ENCODE measurements at regions not wholly inside any gene's neighbourhood (a gene's known extent, or its start where the extent isn't known, plus 50 kb on each side); places are given as distances from the start of the nearest gene placed in this dataset.

- H3K4me1 Mint-ChIP-seq: no peaks in the 10 kb centered on the region
- no peak overlapping the region for H3K27ac Mint-ChIP-seq
- H3K4me3 Mint-ChIP-seq: no peak overlapping the region
- DNase-seq (ENCODE audit: low spot score in 2 of 2, unreplicated experiment in 2 of 2): no peak
- H3K9me3 Mint-ChIP-seq: peaks cover 6% of the 10 kb centered on the region
- H3K27me3 Mint-ChIP-seq (ENCODE audit: low read depth): peaks cover 34% of the 10 kb centered on the region
- H3K36me3 Mint-ChIP-seq: no peaks in the 10 kb centered on the region
- TF ChIP-seq CTCF (IDR thresholded peaks at IDR 0.05; ENCODE audit: unreplicated experiment): no peak
Observed at GRCh38 chr1:238153939-238154338, 263.2 kb upstream of the ZP4 start.

GRCh38 chr1:238153253-238153652 lies 262.5 kb upstream of the ZP4 start:
- H3K4me3 Mint-ChIP-seq: no peak overlapping the region
- no peak for TF ChIP-seq CTCF (IDR thresholded peaks at IDR 0.05; ENCODE audit: unreplicated experiment)

GRCh38 chr1:238152119-238152518 lies 261.4 kb upstream of the ZP4 start:
- Mint-ChIP-seq H3K27me3 (ENCODE audit: low read depth) (peaks cover 34% of the 10 kb centered on the region), H3K4me1 (no peaks in the 10 kb centered on the region), H3K9me3 (no peaks in the 10 kb centered on the region), H3K36me3 (no peaks in the 10 kb centered on the region), H3K27ac (no peak overlapping the region), H3K4me3 (no peak overlapping the region)
- TF ChIP-seq CTCF (IDR thresholded peaks at IDR 0.05; ENCODE audit: unreplicated experiment): no peak
- DNase-seq (ENCODE audit: low spot score in 2 of 2, unreplicated experiment in 2 of 2): no peak

More at GRCh38 chr1:238153253-238153652, 262.5 kb upstream of the ZP4 start:
- Mint-ChIP-seq H3K9me3 (no peaks in the 10 kb centered on the region), H3K27ac (no peak overlapping the region), H3K27me3 (ENCODE audit: low read depth) (peaks cover 34% of the 10 kb centered on the region), H3K36me3 (no peaks in the 10 kb centered on the region), H3K4me1 (no peaks in the 10 kb centered on the region)
- no peak for DNase-seq (ENCODE audit: low spot score in 2 of 2, unreplicated experiment in 2 of 2)

GRCh38 chr1:238143038-238143437 lies 252.3 kb upstream of the ZP4 start:
- Mint-ChIP-seq H3K9me3 (no peaks in the 10 kb centered on the region), H3K27me3 (ENCODE audit: low read depth) (peaks cover 1% of the 10 kb centered on the region), H3K36me3 (no peaks in the 10 kb centered on the region), H3K4me1 (no peaks in the 10 kb centered on the region), H3K27ac (no peak overlapping the region), H3K4me3 (no peak overlapping the region)
- no peak for DNase-seq (ENCODE audit: low spot score in 2 of 2, unreplicated experiment in 2 of 2)
- TF ChIP-seq CTCF (IDR thresholded peaks at IDR 0.05; ENCODE audit: unreplicated experiment): no peak

GRCh38 chr1:238141353-238141752 lies 250.6 kb upstream of the ZP4 start:
- H3K27ac Mint-ChIP-seq: no peak overlapping the region
- H3K4me1 Mint-ChIP-seq: no peaks in the 10 kb centered on the region
- no peaks in the 10 kb centered on the region for H3K9me3 Mint-ChIP-seq
- H3K36me3 Mint-ChIP-seq: no peaks in the 10 kb centered on the region
- TF ChIP-seq CTCF (IDR thresholded peaks at IDR 0.05; ENCODE audit: unreplicated experiment): no peak
- DNase-seq (ENCODE audit: low spot score in 2 of 2, unreplicated experiment in 2 of 2): no peak
- H3K4me3 Mint-ChIP-seq: no peak overlapping the region
- H3K27me3 Mint-ChIP-seq (ENCODE audit: low read depth): peaks cover 1% of the 10 kb centered on the region

- no peaks in the 10 kb centered on the region for H3K36me3 Mint-ChIP-seq
- H3K4me3 Mint-ChIP-seq: no peak overlapping the region
- peaks cover 8% of the 10 kb centered on the region for H3K9me3 Mint-ChIP-seq
- peaks cover 1% of the 10 kb centered on the region for H3K27me3 Mint-ChIP-seq (ENCODE audit: low read depth)
- no peak for TF ChIP-seq CTCF (IDR thresholded peaks at IDR 0.05; ENCODE audit: unreplicated experiment)
- H3K27ac Mint-ChIP-seq: no peak overlapping the region
- no peaks in the 10 kb centered on the region for H3K4me1 Mint-ChIP-seq
- no peak for DNase-seq (ENCODE audit: low spot score in 2 of 2, unreplicated experiment in 2 of 2)
Observed at GRCh38 chr1:238139713-238140112, 249.0 kb upstream of the ZP4 start.

All from mesothelial cell of epicardium (in vitro differentiated cells).